ENCODE measurements at regions not wholly inside any gene's neighbourhood (a gene's known extent, or its start where the extent isn't known, plus 50 kb on each side); places are given as distances from the start of the nearest gene placed in this dataset.

GRCh38 chr4:110950731-110951130 is 327.9 kb upstream of the PITX2 start:
- no peak for DNase-seq (ENCODE audit: low read depth in 4 of 4, low spot score in 2 of 4)

GRCh38 chr4:110953191-110953590 is 330.3 kb upstream of the PITX2 start:
- no peak for DNase-seq (ENCODE audit: low read depth in 4 of 4, low spot score in 2 of 4)

GRCh38 chr4:110953898-110954297 is 331.0 kb upstream of the PITX2 start:
- no peak for DNase-seq (ENCODE audit: low read depth in 4 of 4, low spot score in 2 of 4)

- no peak for DNase-seq (ENCODE audit: low read depth in 4 of 4, low spot score in 2 of 4)
These were observed 332.9 kb upstream of the PITX2 start for GRCh38 chr4:110955748-110956147.

- DNase-seq (ENCODE audit: low read depth in 4 of 4, low spot score in 2 of 4), result no peak
These were observed 336.3 kb upstream of the PITX2 start for GRCh38 chr4:110959041-110959643.

GRCh38 chr4:110961066-110961465 is 338.2 kb upstream of the PITX2 start:
- no peak for DNase-seq (ENCODE audit: low read depth in 4 of 4, low spot score in 2 of 4)

GRCh38 chr4:110962616-110963015 is 339.7 kb upstream of the PITX2 start:
- DNase-seq (ENCODE audit: low read depth in 4 of 4, low spot score in 2 of 4), result no peak

- peak in 1 of 4 donors; percentile 19 for DNase-seq (ENCODE audit: low read depth in 4 of 4, low spot score in 2 of 4)
These were observed 340.9 kb upstream of the PITX2 start for GRCh38 chr4:110963662-110964280.

- DNase-seq (ENCODE audit: low read depth in 4 of 4, low spot score in 2 of 4), result no peak
These were observed 345.1 kb upstream of the PITX2 start for GRCh38 chr4:110967936-110968335.

GRCh38 chr4:110970642-110971041 is 347.8 kb upstream of the PITX2 start:
- no peak for DNase-seq (ENCODE audit: low read depth in 4 of 4, low spot score in 2 of 4)

GRCh38 chr4:110975338-110975737 is 352.5 kb upstream of the PITX2 start:
- DNase-seq (ENCODE audit: low read depth in 4 of 4, low spot score in 2 of 4), result no peak

GRCh38 chr4:110977554-110977953 is 354.7 kb upstream of the PITX2 start:
- DNase-seq (ENCODE audit: low read depth in 4 of 4, low spot score in 2 of 4), result no peak

GRCh38 chr4:110978761-110979160 is 355.9 kb upstream of the PITX2 start:
- no peak for DNase-seq (ENCODE audit: low read depth in 4 of 4, low spot score in 2 of 4)

GRCh38 chr4:110982486-110982885 is 359.6 kb upstream of the PITX2 start:
- DNase-seq (ENCODE audit: low read depth in 4 of 4, low spot score in 2 of 4), result no peak

GRCh38 chr4:110988722-110989121 is 365.8 kb upstream of the PITX2 start:
- no peak for DNase-seq (ENCODE audit: low read depth in 4 of 4, low spot score in 2 of 4)

GRCh38 chr4:110989125-110989524 is 366.2 kb upstream of the PITX2 start:
- no peak for DNase-seq (ENCODE audit: low read depth in 4 of 4, low spot score in 2 of 4)

GRCh38 chr4:110994781-110995180 is 371.9 kb upstream of the PITX2 start:
- no peak for DNase-seq (ENCODE audit: low read depth in 4 of 4, low spot score in 2 of 4)

- no peak for DNase-seq (ENCODE audit: low read depth in 4 of 4, low spot score in 2 of 4)
These were observed 375.4 kb upstream of the PITX2 start for GRCh38 chr4:110998320-110998719.

- no peak for DNase-seq (ENCODE audit: low read depth in 4 of 4, low spot score in 2 of 4)
These were observed 388.6 kb upstream of the PITX2 start for GRCh38 chr4:111011458-111011857.

- no peak for DNase-seq (ENCODE audit: low read depth in 4 of 4, low spot score in 2 of 4)
These were observed 391.0 kb upstream of the PITX2 start for GRCh38 chr4:111013846-111014245.

- no peak for DNase-seq (ENCODE audit: low read depth in 4 of 4, low spot score in 2 of 4)
These were observed 391.7 kb upstream of the PITX2 start for GRCh38 chr4:111014537-111014936.

GRCh38 chr4:111016416-111016815 is 393.5 kb upstream of the PITX2 start:
- no peak for DNase-seq (ENCODE audit: low read depth in 4 of 4, low spot score in 2 of 4)

GRCh38 chr4:111018216-111018615 is 395.3 kb upstream of the PITX2 start:
- DNase-seq (ENCODE audit: low read depth in 4 of 4, low spot score in 2 of 4), result peak in 1 of 4 donors; percentile 7

All from left renal cortex interstitium (tissue), 4 donors.